ENCODE measurements at regions not wholly inside any gene's neighbourhood (a gene's known extent, or its start where the extent isn't known, plus 50 kb on each side); places are given as distances from the start of the nearest gene placed in this dataset.

DNA sequence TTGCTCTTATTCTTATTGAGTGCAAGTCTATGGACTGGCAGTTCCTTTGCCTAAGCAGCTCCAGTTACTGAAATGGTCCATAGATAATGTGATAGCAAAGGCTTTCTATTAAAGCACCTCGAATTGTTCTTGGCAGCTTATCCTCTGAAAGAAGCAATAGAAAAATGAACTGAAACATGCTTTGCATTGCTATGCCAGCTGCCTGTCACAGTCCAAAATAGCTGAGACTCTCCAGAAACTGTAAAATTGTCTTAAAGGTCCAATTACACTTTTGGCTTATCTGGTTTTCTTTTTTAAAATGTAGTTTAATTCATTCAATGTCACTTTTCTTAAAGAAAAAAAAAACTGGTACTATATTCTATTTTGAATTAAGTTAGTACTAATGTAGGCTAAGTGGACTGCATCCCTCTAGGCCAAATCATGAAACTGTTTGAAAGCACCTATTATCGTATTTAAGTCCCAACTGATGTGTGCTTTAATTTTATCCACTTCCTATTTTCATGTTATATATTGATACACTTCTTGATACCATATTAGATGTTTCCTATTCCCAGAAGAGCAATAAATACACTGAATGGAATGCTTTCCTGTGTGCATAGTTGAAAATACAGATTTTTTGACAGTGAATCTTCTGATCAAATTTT is 208.0 kb upstream of the DEPDC1 start:
- DNase-seq, result no peak
- in situ Hi-C loops (cut with MboI), result no loop called here

DNA sequence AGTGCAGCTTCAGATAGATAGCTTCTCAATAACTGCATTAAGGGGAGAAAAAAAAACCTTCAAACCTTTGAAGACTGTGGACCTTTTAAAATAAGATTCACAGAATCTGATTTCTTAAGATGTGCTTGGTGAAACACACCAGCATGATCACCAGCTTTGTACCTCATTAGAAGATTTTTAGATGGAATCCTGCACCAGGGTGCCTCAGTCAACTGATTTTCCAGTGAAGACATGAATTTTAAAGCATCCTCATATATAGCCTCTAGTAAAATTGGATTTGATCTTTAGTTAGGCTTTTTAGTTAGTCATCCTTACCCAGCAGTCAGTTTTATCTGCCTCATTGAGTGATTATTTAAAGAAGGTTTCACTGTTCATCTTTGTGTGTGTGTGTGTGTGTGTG is 208.6 kb upstream of the DEPDC1 start:
- DNase-seq, result no peak
- no peak overlapping the region for H3K4me3 ChIP-seq
- no peaks in the 10 kb centered on the region for H3K27me3 ChIP-seq (replicated peaks; ENCODE audit: insufficient read depth)
- no peaks in the 10 kb centered on the region for H3K79me2 ChIP-seq (ENCODE audit: insufficient read depth)
- no peaks in the 10 kb centered on the region for H3K9me2 ChIP-seq (ENCODE audit: insufficient read depth)
- no peak overlapping the region for H3K9ac ChIP-seq
- no peaks in the 10 kb centered on the region for H3F3A ChIP-seq (ENCODE audit: insufficient read depth)
- H3K9me3 ChIP-seq (ENCODE audit: low read depth), result no peaks in the 10 kb centered on the region
- H3K4me2 ChIP-seq (ENCODE audit: unreplicated experiment), result no peak overlapping the region
- H4K20me1 ChIP-seq (ENCODE audit: insufficient read depth), result no peaks in the 10 kb centered on the region
- H2AFZ ChIP-seq, result no peak overlapping the region
- in situ Hi-C loops (cut with MboI), result no loop called here
- no peak for TF ChIP-seq EZH2 (IDR thresholded peaks at IDR 0.05; ENCODE audit: insufficient read depth, poor library complexity, severe bottlenecking)
- TF ChIP-seq EZH2phosphoT487 (IDR thresholded peaks at IDR 0.05; ENCODE audit: insufficient read depth, low read depth), result no peak
- no peaks in the 10 kb centered on the region for H3K4me1 ChIP-seq (ENCODE audit: insufficient read depth)
- no peak overlapping the region for H3K27ac ChIP-seq
- H3K36me3 ChIP-seq (ENCODE audit: low read depth), result no peaks in the 10 kb centered on the region

More for the DNA sequence above, 208.0 kb upstream of the DEPDC1 start:
- no peaks in the 10 kb centered on the region for H3K4me1 ChIP-seq (ENCODE audit: insufficient read depth)
- no peak overlapping the region for H3K9ac ChIP-seq
- H3K9me2 ChIP-seq (ENCODE audit: insufficient read depth), result no peaks in the 10 kb centered on the region
- no peak overlapping the region for H3K4me2 ChIP-seq (ENCODE audit: unreplicated experiment)
- H3F3A ChIP-seq (ENCODE audit: insufficient read depth), result no peaks in the 10 kb centered on the region
- H3K9me3 ChIP-seq (ENCODE audit: low read depth), result no peaks in the 10 kb centered on the region
- 8 to 10% methylated on average over 2 of the region's 2 CpGs for WGBS, 2 experiments (ENCODE audit: low coverage in 1 of 2, low lambda C conversion rate in 2 of 2, missing lambda C conversion rate in 2 of 2)
- H3K27ac ChIP-seq, result no peak overlapping the region
- H3K4me3 ChIP-seq, result no peak overlapping the region
- H3K36me3 ChIP-seq (ENCODE audit: low read depth), result no peaks in the 10 kb centered on the region
- TF ChIP-seq EZH2phosphoT487 (IDR thresholded peaks at IDR 0.05; ENCODE audit: insufficient read depth, low read depth) (no peak), EZH2 (IDR thresholded peaks at IDR 0.05; ENCODE audit: insufficient read depth, poor library complexity, severe bottlenecking) (no peak)
- H2AFZ ChIP-seq, result no peak overlapping the region
- no peaks in the 10 kb centered on the region for H4K20me1 ChIP-seq (ENCODE audit: insufficient read depth)
- H3K79me2 ChIP-seq (ENCODE audit: insufficient read depth), result no peaks in the 10 kb centered on the region
- H3K27me3 ChIP-seq (replicated peaks; ENCODE audit: insufficient read depth), result no peaks in the 10 kb centered on the region

DNA sequence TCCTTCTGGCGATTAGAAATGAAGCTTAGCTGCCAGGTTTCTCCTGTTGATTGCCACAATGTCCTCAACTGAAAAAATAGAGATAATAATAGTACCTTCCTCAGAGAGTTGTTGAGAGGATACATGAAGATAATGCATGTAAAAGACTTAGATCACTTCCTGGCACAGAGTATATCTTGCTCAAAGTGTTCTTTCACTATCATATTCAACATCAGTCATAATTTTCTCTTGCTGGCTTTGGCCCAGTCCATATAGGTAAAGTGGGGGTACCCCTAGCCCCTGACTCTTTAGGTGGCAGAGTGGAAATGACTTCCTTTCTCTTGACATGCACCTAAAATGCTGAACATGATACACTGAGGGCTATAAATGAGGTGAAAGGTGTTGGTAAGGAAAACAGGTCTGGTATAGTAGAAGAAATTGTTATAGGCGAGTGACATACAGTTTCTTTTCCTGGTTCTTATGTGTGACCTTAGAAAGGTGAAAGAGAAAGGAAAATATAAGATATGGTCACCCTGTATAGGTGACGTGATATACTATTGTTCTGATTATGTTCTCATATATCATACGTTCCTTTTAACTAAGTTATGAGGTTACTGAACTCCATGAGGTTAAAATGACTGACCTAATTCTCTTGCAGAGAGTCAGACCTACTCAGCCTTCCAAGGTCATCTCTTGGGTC is 209.9 kb upstream of the DEPDC1 start:
- Histone ChIP-seq H3K9ac (no peak overlapping the region), H3K9me2 (ENCODE audit: insufficient read depth) (no peaks in the 10 kb centered on the region), H3F3A (ENCODE audit: insufficient read depth) (no peaks in the 10 kb centered on the region), H3K9me3 (ENCODE audit: low read depth) (no peaks in the 10 kb centered on the region), H2AFZ (no peak overlapping the region), H3K36me3 (ENCODE audit: low read depth) (no peaks in the 10 kb centered on the region), H3K27ac (no peak overlapping the region), H4K20me1 (ENCODE audit: insufficient read depth) (no peaks in the 10 kb centered on the region), H3K79me2 (ENCODE audit: insufficient read depth) (no peaks in the 10 kb centered on the region), H3K4me2 (ENCODE audit: unreplicated experiment) (no peak overlapping the region), H3K4me3 (no peak overlapping the region), H3K4me1 (ENCODE audit: insufficient read depth) (no peaks in the 10 kb centered on the region), H3K27me3 (replicated peaks; ENCODE audit: insufficient read depth) (no peaks in the 10 kb centered on the region)
- no peak for DNase-seq
- WGBS, 2 experiments (ENCODE audit: low coverage in 1 of 2, low lambda C conversion rate in 2 of 2, missing lambda C conversion rate in 2 of 2), result 8 to 22% methylated on average over 4 of the region's 4 CpGs
- TF ChIP-seq EZH2 (IDR thresholded peaks at IDR 0.05; ENCODE audit: insufficient read depth, poor library complexity, severe bottlenecking), result no peak
- TF ChIP-seq EZH2phosphoT487 (IDR thresholded peaks at IDR 0.05; ENCODE audit: insufficient read depth, low read depth), result no peak
- in situ Hi-C loops (cut with MboI), result no loop called here

GRCh38 chr1:68717330-68717729 is 220.4 kb upstream of the DEPDC1 start:
- Histone ChIP-seq H3K79me2 (ENCODE audit: insufficient read depth) (no peaks in the 10 kb centered on the region), H3K4me2 (ENCODE audit: unreplicated experiment) (no peak overlapping the region), H3F3A (ENCODE audit: insufficient read depth) (no peaks in the 10 kb centered on the region), H3K36me3 (ENCODE audit: low read depth) (no peaks in the 10 kb centered on the region), H3K9me2 (ENCODE audit: insufficient read depth) (no peaks in the 10 kb centered on the region), H2AFZ (no peak overlapping the region), H3K9me3 (ENCODE audit: low read depth) (no peaks in the 10 kb centered on the region), H3K4me3 (no peak overlapping the region), H3K27me3 (replicated peaks; ENCODE audit: insufficient read depth) (no peaks in the 10 kb centered on the region), H3K9ac (no peak overlapping the region), H4K20me1 (ENCODE audit: insufficient read depth) (no peaks in the 10 kb centered on the region), H3K4me1 (ENCODE audit: insufficient read depth) (no peaks in the 10 kb centered on the region), H3K27ac (no peak overlapping the region)
- 0 to 3% methylated on average over 1 of the region's 1 CpG for WGBS, 2 experiments (ENCODE audit: low coverage in 1 of 2, low lambda C conversion rate in 2 of 2, missing lambda C conversion rate in 2 of 2)
- DNase-seq, result no peak
- TF ChIP-seq EZH2 (IDR thresholded peaks at IDR 0.05; ENCODE audit: insufficient read depth, poor library complexity, severe bottlenecking) (no peak), EZH2phosphoT487 (IDR thresholded peaks at IDR 0.05; ENCODE audit: insufficient read depth, low read depth) (no peak)
- in situ Hi-C loops (cut with MboI), result no loop called here

All from GM23248 (cell line).